Mesendoderm (in vitro differentiated cells): ENCODE measurements at regions not wholly inside any gene's neighbourhood (a gene's known extent, or its start where the extent isn't known, plus 50 kb on each side); places are given as distances from the start of the nearest gene placed in this dataset.

Experiments
- DNase-seq: peaks from one replicate; pipeline ENCODE4 v3.0.0; 2013
- H2AK5ac ChIP-seq: 2 replicates; pipeline ENCODE4 v1.6.1; 2013; ENCODE audit warnings: low read length, inconsistent platforms
- H2BK120ac ChIP-seq: 2 replicates; pipeline ENCODE4 v1.6.1; 2013; ENCODE audit warnings: low read depth, mild to moderate bottlenecking, low read length, moderate library complexity, mixed read lengths
- H2BK15ac ChIP-seq: replicated peaks from 2 replicates; pipeline ENCODE4 v1.6.1; 2013; ENCODE audit warnings: low read depth, mild to moderate bottlenecking, moderate library complexity
- H2BK5ac ChIP-seq: 2 replicates; pipeline ENCODE4 v1.6.1; 2013; ENCODE audit warnings: low read length, inconsistent platforms
- H3K18ac ChIP-seq: 2 replicates; pipeline ENCODE4 v1.6.1; 2013; ENCODE audit warnings: mild to moderate bottlenecking, low read length, mixed read lengths
- H3K23ac ChIP-seq: one replicate; pipeline ENCODE4 v1.6.1; 2013; ENCODE audit warnings: low read length
- H3K27ac ChIP-seq: 2 replicates; pipeline ENCODE4 v1.5.1; 2013; ENCODE audit warnings: low read depth, mild to moderate bottlenecking, inconsistent platforms, low read length, moderate library complexity
- H3K27me3 ChIP-seq: 2 replicates; pipeline ENCODE4 v1.6.1; 2013; ENCODE audit warnings: low read length, control low read depth, mild to moderate bottlenecking, inconsistent platforms; ENCODE audit not compliant: insufficient read depth, poor library complexity
- H3K36me3 ChIP-seq: 2 replicates; pipeline ENCODE4 v1.6.1; 2013; ENCODE audit warnings: low read length, inconsistent platforms; ENCODE audit not compliant: control insufficient read depth, insufficient read depth
- H3K4ac ChIP-seq: one replicate; pipeline ENCODE4 v1.6.1; 2013; ENCODE audit warnings: low read depth, mild to moderate bottlenecking, low read length, moderate library complexity
- H3K4me1 ChIP-seq: 2 replicates; pipeline ENCODE4 v1.6.1; 2013; ENCODE audit warnings: low read depth, low read length, inconsistent platforms; ENCODE audit not compliant: control insufficient read depth
- H3K4me2 ChIP-seq: 2 replicates; pipeline ENCODE4 v1.6.1; 2013; ENCODE audit warnings: low read length
- H3K4me3 ChIP-seq: 2 replicates; pipeline ENCODE4 v1.5.1; 2013; ENCODE audit warnings: mild to moderate bottlenecking, low read length
- H3K56ac ChIP-seq: one replicate; pipeline ENCODE4 v1.6.1; 2013; ENCODE audit warnings: low read length
- H3K79me1 ChIP-seq: 2 replicates; pipeline ENCODE4 v1.6.1; 2013; ENCODE audit warnings: low read length, inconsistent platforms
- H3K79me2 ChIP-seq: 2 replicates; pipeline ENCODE4 v1.6.1; 2013; ENCODE audit warnings: mild to moderate bottlenecking, low read length; ENCODE audit not compliant: control insufficient read depth, insufficient read depth
- H3K9ac ChIP-seq: 2 replicates; pipeline ENCODE4 v1.6.1; 2013; ENCODE audit warnings: low read length, inconsistent platforms
- H4K5ac ChIP-seq: one replicate; pipeline ENCODE4 v1.6.1; 2013; ENCODE audit warnings: low read length
- H4K8ac ChIP-seq: one replicate; pipeline ENCODE4 v1.6.1; 2013; ENCODE audit warnings: low read depth, mild to moderate bottlenecking, control low read depth, low read length, moderate library complexity
- WGBS: extraction: QIAGEN DNeasy Blood & Tissue Kit; methylation state at CpG from one replicate; pipeline ENCODE4 v1.1.7; 2013; ENCODE audit warnings: low lambda C conversion rate, missing lambda C conversion rate; ENCODE audit not compliant: insufficient coverage; ENCODE audit errors: extremely low coverage; 5-methylcytosine and 5-hydroxymethylcytosine counted together

GRCh38 chr12:19577281-19577530, 137.9 kb downstream of the AEBP2 start:
- Histone ChIP-seq H3K56ac (no peak overlapping the region), H3K79me2 (no peaks in the 10 kb centered on the region), H3K23ac (no peak overlapping the region), H3K36me3 (no peaks in the 10 kb centered on the region), H2BK15ac (no peak overlapping the region), H2AK5ac (no peak overlapping the region), H4K8ac (no peak overlapping the region), H3K4me1 (no peaks in the 10 kb centered on the region), H3K18ac (no peak overlapping the region), H3K79me1 (no peaks in the 10 kb centered on the region), H3K4me2 (no peak overlapping the region), H3K27me3 (no peaks in the 10 kb centered on the region), H3K4me3 (no peak overlapping the region), H4K5ac (no peak overlapping the region), H3K4ac (no peak overlapping the region), H3K9ac (no peak overlapping the region), H3K27ac (no peak overlapping the region), H2BK120ac (no peak overlapping the region), H2BK5ac (no peak overlapping the region)
- DNase-seq = no peak

GRCh38 chr12:19584732-19585131, 145.4 kb downstream of the AEBP2 start:
- Histone ChIP-seq H3K23ac (no peak overlapping the region), H3K79me1 (no peaks in the 10 kb centered on the region), H2AK5ac (no peak overlapping the region), H3K36me3 (no peaks in the 10 kb centered on the region), H3K79me2 (no peaks in the 10 kb centered on the region), H3K27ac (no peak overlapping the region), H3K4me2 (no peak overlapping the region), H4K5ac (no peak overlapping the region), H3K4ac (no peak overlapping the region), H2BK15ac (no peak overlapping the region), H2BK5ac (no peak overlapping the region), H3K27me3 (no peaks in the 10 kb centered on the region), H3K9ac (no peak overlapping the region), H3K4me1 (no peaks in the 10 kb centered on the region), H4K8ac (no peak overlapping the region), H3K4me3 (no peak overlapping the region), H3K18ac (no peak overlapping the region), H2BK120ac (no peak overlapping the region), H3K56ac (no peak overlapping the region)
- no peak for DNase-seq
- no CpG with 5 or more reads among the region's 4 CpGs for WGBS

- Histone ChIP-seq H3K4ac (no peak overlapping the region), H3K4me2 (no peak overlapping the region)
- no CpG with 5 or more reads among the region's 5 CpGs for WGBS
Measured at GRCh38 chr12:19588951-19589350, 149.7 kb downstream of the AEBP2 start.

GRCh38 chr12:19591951-19592350, 152.7 kb downstream of the AEBP2 start:
- H3K23ac ChIP-seq = no peak overlapping the region
- no peak overlapping the region for H4K5ac ChIP-seq
- no peaks in the 10 kb centered on the region for H3K79me1 ChIP-seq
- H3K79me2 ChIP-seq = no peaks in the 10 kb centered on the region
- no peak overlapping the region for H3K18ac ChIP-seq
- no peak overlapping the region for H3K27ac ChIP-seq
- no peak overlapping the region for H3K9ac ChIP-seq
- no CpG with 5 or more reads among the region's 3 CpGs for WGBS
- DNase-seq = no peak
- no peak overlapping the region for H3K56ac ChIP-seq
- H3K4me3 ChIP-seq = no peak overlapping the region
- H3K36me3 ChIP-seq = no peaks in the 10 kb centered on the region
- H3K4me2 ChIP-seq = no peak overlapping the region
- no peak overlapping the region for H2BK15ac ChIP-seq
- H2BK5ac ChIP-seq = no peak overlapping the region
- no peak overlapping the region for H4K8ac ChIP-seq
- no peak overlapping the region for H3K4ac ChIP-seq
- H3K27me3 ChIP-seq = no peaks in the 10 kb centered on the region
- H2AK5ac ChIP-seq = no peak overlapping the region
- no peak overlapping the region for H2BK120ac ChIP-seq
- no peaks in the 10 kb centered on the region for H3K4me1 ChIP-seq

More at GRCh38 chr12:19588951-19589350, 149.7 kb downstream of the AEBP2 start:
- no peak overlapping the region for H2BK120ac ChIP-seq
- no peak overlapping the region for H4K5ac ChIP-seq
- H2BK15ac ChIP-seq = no peak overlapping the region
- no peaks in the 10 kb centered on the region for H3K36me3 ChIP-seq
- H3K79me2 ChIP-seq = no peaks in the 10 kb centered on the region
- no peak overlapping the region for H3K23ac ChIP-seq
- no peaks in the 10 kb centered on the region for H3K79me1 ChIP-seq
- DNase-seq = no peak
- H3K27me3 ChIP-seq = no peaks in the 10 kb centered on the region
- H4K8ac ChIP-seq = no peak overlapping the region
- H3K9ac ChIP-seq = no peak overlapping the region
- H3K27ac ChIP-seq = no peak overlapping the region
- H2BK5ac ChIP-seq = no peak overlapping the region
- H3K56ac ChIP-seq = no peak overlapping the region
- H3K18ac ChIP-seq = no peak overlapping the region
- H2AK5ac ChIP-seq = no peak overlapping the region
- H3K4me1 ChIP-seq = no peaks in the 10 kb centered on the region
- no peak overlapping the region for H3K4me3 ChIP-seq

- Histone ChIP-seq H3K79me2 (no peaks in the 10 kb centered on the region), H3K9ac (no peak overlapping the region), H3K18ac (no peak overlapping the region), H4K8ac (no peak overlapping the region), H4K5ac (no peak overlapping the region), H2BK5ac (no peak overlapping the region), H3K56ac (no peak overlapping the region), H3K36me3 (no peaks in the 10 kb centered on the region), H3K27me3 (no peaks in the 10 kb centered on the region), H2BK15ac (no peak overlapping the region), H3K79me1 (no peaks in the 10 kb centered on the region), H2AK5ac (no peak overlapping the region), H3K4ac (no peak overlapping the region), H3K23ac (no peak overlapping the region), H3K4me1 (no peaks in the 10 kb centered on the region), H3K4me2 (no peak overlapping the region), H2BK120ac (no peak overlapping the region), H3K27ac (no peak overlapping the region), H3K4me3 (no peak overlapping the region)
- DNase-seq = no peak
- WGBS = no CpG with 5 or more reads among the region's 2 CpGs
Measured at GRCh38 chr12:19596434-19597166, 157.3 kb downstream of the AEBP2 start.
